Suprapubic skin (tissue), 4 donors: ENCODE measurements at regions not wholly inside any gene's neighbourhood (a gene's known extent, or its start where the extent isn't known, plus 50 kb on each side); places are given as distances from the start of the nearest gene placed in this dataset.
"Not testable (repeated sequence)": the region's sequence is repeated elsewhere in the genome, so short reads cannot be mapped to it uniquely, and the experiment has no call there.

Source experiments
- DNase-seq, 2 donors: peaks; one replicate each; pipeline ENCODE4 v3.0.0-alpha.2; 2019; ENCODE audit warnings: low spot score in 2 of 2
- H3K27ac ChIP-seq: fragments of 200-600 bp; sonication (generic); one replicate; pipeline ENCODE4 v1.5.1; 2019
- H3K27me3 ChIP-seq: fragments of 200-600 bp; sonication (generic); one replicate; pipeline ENCODE4 v1.5.1; 2019
- H3K36me3 ChIP-seq: fragments of 200-600 bp; sonication (generic); one replicate; pipeline ENCODE4 v1.5.1; 2019
- H3K4me1 ChIP-seq: fragments of 200-600 bp; sonication (generic); one replicate; pipeline ENCODE4 v1.5.1; 2019
- H3K4me3 ChIP-seq: fragments of 200-600 bp; sonication (generic); one replicate; pipeline ENCODE4 v1.5.1; 2019; ENCODE audit warnings: mild to moderate bottlenecking
- H3K9me3 ChIP-seq: fragments of 200-600 bp; sonication (generic); one replicate; pipeline ENCODE4 v1.5.1; 2019
- CTCF ChIP-seq, 2 donors: fragments of 200-600 bp in 1 of 2; fragments of 450-650 bp in 1 of 2; sonication (generic) in 1 of 2; IDR thresholded peaks; one replicate each; pipeline ENCODE4 v1.5.1; 2016 to 2019; ENCODE audit warnings: antibody characterized with exemption in 2 of 2, mild to moderate bottlenecking in 1 of 2, moderate library complexity in 1 of 2
- EP300 ChIP-seq: sonication (generic); formaldehyde crosslinking; IDR thresholded peaks from one replicate; pipeline ENCODE4 v1.6.1; 2017; ENCODE audit warnings: antibody characterized with exemption
- POLR2A ChIP-seq, 2 donors: fragments of 450-650 bp; IDR thresholded peaks; one replicate each; pipeline ENCODE4 v1.6.1; 2017; ENCODE audit warnings: antibody characterized with exemption in 2 of 2, mild to moderate bottlenecking in 2 of 2, moderate library complexity in 2 of 2
- POLR2AphosphoS5 ChIP-seq, 3 donors: sonication (generic); formaldehyde crosslinking; IDR thresholded peaks; one replicate each; pipeline ENCODE4 v1.6.1; 2017; ENCODE audit warnings: antibody characterized with exemption in 3 of 3
- WGBS: methylation state at CpG from one replicate; pipeline ENCODE4 v1.1.5; 2018; 5-methylcytosine and 5-hydroxymethylcytosine counted together

- Histone ChIP-seq H3K27ac (no peak overlapping the region), H3K9me3 (no peaks in the 10 kb centered on the region), H3K36me3 (no peaks in the 10 kb centered on the region), H3K4me3 (no peak overlapping the region), H3K27me3 (no peaks in the 10 kb centered on the region), H3K4me1 (peaks cover 4% of the 10 kb centered on the region)
- no peak for DNase-seq
- WGBS: 65% methylated on average over 5 of the region's 5 CpGs
- TF ChIP-seq CTCF (IDR thresholded peaks at IDR 0.05) (no peak), EP300 (no peak), POLR2A (IDR thresholded peaks at IDR 0.05) (no peak), POLR2AphosphoS5 (IDR thresholded peaks at IDR 0.05) (no peak)
Measured at GRCh38 chr4:31022702-31023101, 302.5 kb downstream of the PCDH7 start.

DNA sequence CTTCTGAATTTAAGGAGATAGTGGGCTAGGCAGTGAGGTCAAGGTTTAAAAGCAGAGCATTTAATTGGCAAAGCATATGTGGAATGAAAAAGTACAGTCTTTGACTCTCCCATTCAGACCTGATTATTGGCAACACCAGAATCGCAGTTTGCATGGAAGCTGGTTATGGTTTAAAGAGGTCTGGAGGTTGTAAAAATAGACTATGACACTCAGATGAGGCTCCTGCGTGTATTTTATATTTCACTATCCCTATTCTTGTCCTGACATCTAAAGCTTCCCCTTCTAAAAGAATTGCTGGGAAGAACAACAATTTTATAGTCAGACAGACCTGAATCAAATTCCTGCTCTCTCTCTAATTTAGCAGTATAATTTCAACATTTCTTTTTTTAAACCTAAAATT lies 302.9 kb downstream of the PCDH7 start:
- no peak for DNase-seq
- 53% methylated on average over 2 of the region's 2 CpGs for WGBS
- no peak for TF ChIP-seq POLR2AphosphoS5 (IDR thresholded peaks at IDR 0.05)
- no peak for TF ChIP-seq CTCF (IDR thresholded peaks at IDR 0.05)
- no peak for TF ChIP-seq POLR2A (IDR thresholded peaks at IDR 0.05)
- no peak for TF ChIP-seq EP300
- no peaks in the 10 kb centered on the region for H3K27me3 ChIP-seq
- no peaks in the 10 kb centered on the region for H3K36me3 ChIP-seq
- no peak overlapping the region for H3K4me3 ChIP-seq
- no peaks in the 10 kb centered on the region for H3K9me3 ChIP-seq
- no peak overlapping the region for H3K27ac ChIP-seq
- peaks cover 4% of the 10 kb centered on the region for H3K4me1 ChIP-seq

GRCh38 chr4:31023742-31024141 lies 303.6 kb downstream of the PCDH7 start:
- no peak overlapping the region for H3K27ac ChIP-seq
- TF ChIP-seq POLR2AphosphoS5 (IDR thresholded peaks at IDR 0.05) (no peak), POLR2A (IDR thresholded peaks at IDR 0.05) (no peak), EP300 (no peak), CTCF (IDR thresholded peaks at IDR 0.05) (no peak)
- peaks cover 4% of the 10 kb centered on the region for H3K4me1 ChIP-seq
- H3K27me3 ChIP-seq: no peaks in the 10 kb centered on the region
- no peaks in the 10 kb centered on the region for H3K36me3 ChIP-seq
- DNase-seq: no peak
- H3K4me3 ChIP-seq: no peak overlapping the region
- H3K9me3 ChIP-seq: no peaks in the 10 kb centered on the region
- 45% methylated on average over 2 of the region's 2 CpGs for whole genome bisulfite sequencing

GRCh38 chr4:31024781-31025180 lies 304.6 kb downstream of the PCDH7 start:
- DNase-seq, H3K27ac ChIP-seq: not testable (repeated sequence)
- WGBS: 91% methylated on average over 12 of the region's 12 CpGs

GRCh38 chr4:31026256-31026655 lies 306.1 kb downstream of the PCDH7 start:
- H3K27ac ChIP-seq: no peak overlapping the region
- no peaks in the 10 kb centered on the region for H3K9me3 ChIP-seq
- no peak overlapping the region for H3K4me3 ChIP-seq
- no peaks in the 10 kb centered on the region for H3K27me3 ChIP-seq
- H3K4me1 ChIP-seq: peaks cover 4% of the 10 kb centered on the region
- DNase-seq: no peak
- WGBS: 50% methylated on average over 5 of the region's 5 CpGs
- H3K36me3 ChIP-seq: no peaks in the 10 kb centered on the region
- TF ChIP-seq POLR2A (IDR thresholded peaks at IDR 0.05): no peak
- no peak for TF ChIP-seq CTCF (IDR thresholded peaks at IDR 0.05)
- no peak for TF ChIP-seq EP300
- TF ChIP-seq POLR2AphosphoS5 (IDR thresholded peaks at IDR 0.05): no peak

More at GRCh38 chr4:31024781-31025180, 304.6 kb downstream of the PCDH7 start:
- not testable (repeated sequence) for H3K9me3 ChIP-seq, H3K36me3 ChIP-seq, H3K27me3 ChIP-seq, H3K4me1 ChIP-seq, H3K4me3 ChIP-seq

- Histone ChIP-seq H3K4me3 (no peak overlapping the region), H3K9me3 (no peaks in the 10 kb centered on the region), H3K36me3 (no peaks in the 10 kb centered on the region), H3K27me3 (no peaks in the 10 kb centered on the region), H3K27ac (no peak overlapping the region), H3K4me1 (no peaks in the 10 kb centered on the region)
- DNase-seq: no peak
- TF ChIP-seq CTCF (IDR thresholded peaks at IDR 0.05): no peak
- 65% methylated on average over 3 of the region's 3 CpGs for WGBS
Measured at GRCh38 chr4:31034550-31034949, 314.4 kb downstream of the PCDH7 start.
